ENCODE measurements at regions not wholly inside any gene's neighbourhood (a gene's known extent, or its start where the extent isn't known, plus 50 kb on each side); places are given as distances from the start of the nearest gene placed in this dataset.

GRCh38 chr18:64519201-64519600, 370.3 kb upstream of the LINC00305 start:
- TF ChIP-seq CTCF (conservative IDR thresholded peaks at IDR 0.05): no peak
- TF ChIP-seq ZFX (IDR thresholded peaks at IDR 0.05): no peak
- H3K27ac ChIP-seq: no peak overlapping the region

GRCh38 chr18:64518191-64518590, 369.3 kb upstream of the LINC00305 start:
- H3K27ac ChIP-seq: no peak overlapping the region
- TF ChIP-seq ZFX (IDR thresholded peaks at IDR 0.05) (no peak), CTCF (conservative IDR thresholded peaks at IDR 0.05) (no peak)

- TF ChIP-seq ZFX (IDR thresholded peaks at IDR 0.05) (no peak), CTCF (conservative IDR thresholded peaks at IDR 0.05) (no peak)
- no peak overlapping the region for H3K27ac ChIP-seq
These were observed 364.5 kb upstream of the LINC00305 start for GRCh38 chr18:64513401-64513800.

- TF ChIP-seq ZFX (IDR thresholded peaks at IDR 0.05) (no peak), CTCF (conservative IDR thresholded peaks at IDR 0.05) (no peak)
- no peak overlapping the region for H3K27ac ChIP-seq
These were observed 341.3 kb upstream of the LINC00305 start for GRCh38 chr18:64490207-64490606.

GRCh38 chr18:64488698-64489097, 339.8 kb upstream of the LINC00305 start:
- H3K27ac ChIP-seq: no peak overlapping the region
- TF ChIP-seq CTCF (conservative IDR thresholded peaks at IDR 0.05) (no peak), ZFX (IDR thresholded peaks at IDR 0.05) (no peak)

GRCh38 chr18:64474773-64475172, 325.9 kb upstream of the LINC00305 start:
- no peak overlapping the region for H3K27ac ChIP-seq
- no peak for TF ChIP-seq ZFX (IDR thresholded peaks at IDR 0.05)
- no peak for TF ChIP-seq CTCF (conservative IDR thresholded peaks at IDR 0.05)

GRCh38 chr18:64474255-64474654, 325.4 kb upstream of the LINC00305 start:
- TF ChIP-seq ZFX (IDR thresholded peaks at IDR 0.05) (no peak), CTCF (conservative IDR thresholded peaks at IDR 0.05) (no peak)
- H3K27ac ChIP-seq: no peak overlapping the region
